ENCODE measurements at regions not wholly inside any gene's neighbourhood (a gene's known extent, or its start where the extent isn't known, plus 50 kb on each side); places are given as distances from the start of the nearest gene placed in this dataset.

- DNase-seq (ENCODE audit: extremely low read depth, low read depth): no peak
- TF ChIP-seq, protein P1, sequence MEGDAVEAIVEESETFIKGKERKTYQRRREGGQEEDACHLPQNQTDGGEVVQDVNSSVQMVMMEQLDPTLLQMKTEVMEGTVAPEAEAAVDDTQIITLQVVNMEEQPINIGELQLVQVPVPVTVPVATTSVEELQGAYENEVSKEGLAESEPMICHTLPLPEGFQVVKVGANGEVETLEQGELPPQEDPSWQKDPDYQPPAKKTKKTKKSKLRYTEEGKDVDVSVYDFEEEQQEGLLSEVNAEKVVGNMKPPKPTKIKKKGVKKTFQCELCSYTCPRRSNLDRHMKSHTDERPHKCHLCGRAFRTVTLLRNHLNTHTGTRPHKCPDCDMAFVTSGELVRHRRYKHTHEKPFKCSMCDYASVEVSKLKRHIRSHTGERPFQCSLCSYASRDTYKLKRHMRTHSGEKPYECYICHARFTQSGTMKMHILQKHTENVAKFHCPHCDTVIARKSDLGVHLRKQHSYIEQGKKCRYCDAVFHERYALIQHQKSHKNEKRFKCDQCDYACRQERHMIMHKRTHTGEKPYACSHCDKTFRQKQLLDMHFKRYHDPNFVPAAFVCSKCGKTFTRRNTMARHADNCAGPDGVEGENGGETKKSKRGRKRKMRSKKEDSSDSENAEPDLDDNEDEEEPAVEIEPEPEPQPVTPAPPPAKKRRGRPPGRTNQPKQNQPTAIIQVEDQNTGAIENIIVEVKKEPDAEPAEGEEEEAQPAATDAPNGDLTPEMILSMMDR (IDR thresholded peaks at IDR 0.05; ENCODE audit: low read depth, low read length): no peak
These were observed 103.1 kb downstream of the KLF6 start for GRCh38 chr10:3681642-3682554.

DNA sequence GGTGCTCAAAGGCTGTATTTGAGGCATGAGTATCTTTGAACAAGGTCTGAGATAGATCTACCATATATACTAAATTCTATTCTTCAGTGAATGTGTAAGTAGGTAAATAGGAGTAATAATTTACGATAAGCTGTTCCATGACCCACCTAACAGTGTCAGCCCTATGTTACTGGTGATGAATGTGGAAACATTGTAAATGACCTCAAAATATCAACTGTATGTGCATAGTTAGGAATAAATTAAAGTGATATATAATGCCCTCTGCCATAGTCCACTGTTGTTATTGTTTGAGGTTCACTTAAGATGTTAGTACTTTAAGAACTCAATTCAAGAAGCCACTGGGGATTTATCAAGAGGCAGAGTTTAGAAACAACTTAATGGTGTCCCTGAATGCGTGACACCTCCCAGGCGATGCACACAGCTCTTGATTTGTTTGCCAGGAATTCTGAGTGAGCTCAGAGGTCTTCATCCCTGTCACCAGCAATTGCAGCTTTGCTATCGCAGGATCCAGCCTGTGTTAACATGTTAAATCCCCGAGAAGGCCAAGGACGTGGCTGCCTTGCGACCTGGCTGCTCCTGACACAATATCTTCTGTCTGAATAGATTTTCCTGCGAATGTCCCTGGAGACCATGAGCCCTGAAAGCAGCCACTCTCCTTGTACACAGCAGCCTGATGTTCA is 104.9 kb downstream of the KLF6 start:
- TF ChIP-seq, protein P1 (IDR thresholded peaks at IDR 0.05; ENCODE audit: low read depth, low read length): no peak
- DNase-seq (ENCODE audit: extremely low read depth, low read depth): no peak

GRCh38 chr10:3678629-3679227 is 106.3 kb downstream of the KLF6 start:
- no peak for DNase-seq (ENCODE audit: extremely low read depth, low read depth)
- TF ChIP-seq, protein P1 (IDR thresholded peaks at IDR 0.05; ENCODE audit: low read depth, low read length): no peak

GRCh38 chr10:3676564-3676963 is 108.4 kb downstream of the KLF6 start:
- no peak for DNase-seq (ENCODE audit: extremely low read depth, low read depth)
- TF ChIP-seq, protein P1 (IDR thresholded peaks at IDR 0.05; ENCODE audit: low read depth, low read length): no peak

DNA sequence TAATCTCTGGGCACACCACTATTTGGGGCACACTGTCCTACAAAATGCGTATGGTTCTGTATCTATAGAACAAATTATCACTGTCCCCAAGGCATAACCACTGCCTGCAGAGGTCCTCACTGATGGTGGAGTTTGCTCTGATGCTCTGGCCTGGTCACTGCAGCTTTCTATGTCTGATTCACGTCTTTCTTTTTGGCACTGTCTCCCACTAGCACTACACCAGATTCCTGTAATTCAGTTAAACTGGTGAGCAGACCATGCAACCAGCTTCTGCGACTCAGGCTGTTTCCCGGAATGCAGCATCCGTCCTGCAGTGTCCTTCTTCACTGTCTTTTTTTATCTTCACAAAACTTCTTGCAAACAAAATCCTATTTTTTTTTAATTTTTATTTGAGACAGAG is 112.8 kb downstream of the KLF6 start:
- no peak for DNase-seq (ENCODE audit: extremely low read depth, low read depth)
- TF ChIP-seq, protein P1 (IDR thresholded peaks at IDR 0.05; ENCODE audit: low read depth, low read length): no peak

GRCh38 chr10:3671386-3671955 is 113.5 kb downstream of the KLF6 start:
- DNase-seq (ENCODE audit: extremely low read depth, low read depth): no peak
- TF ChIP-seq, protein P1 (IDR thresholded peaks at IDR 0.05; ENCODE audit: low read depth, low read length): no peak
